NCI-H1105 (cell line): ENCODE measurements at regions not wholly inside any gene's neighbourhood (a gene's known extent, or its start where the extent isn't known, plus 50 kb on each side); places are given as distances from the start of the nearest gene placed in this dataset.
"Not testable (repeated sequence)": the region's sequence is repeated elsewhere in the genome, so short reads cannot be mapped to it uniquely, and the experiment has no call there.

Experiments
- DNase-seq: peaks from one replicate; lab custom pipeline; 2025; lab: John Stamatoyannopoulos, UW

DNA sequence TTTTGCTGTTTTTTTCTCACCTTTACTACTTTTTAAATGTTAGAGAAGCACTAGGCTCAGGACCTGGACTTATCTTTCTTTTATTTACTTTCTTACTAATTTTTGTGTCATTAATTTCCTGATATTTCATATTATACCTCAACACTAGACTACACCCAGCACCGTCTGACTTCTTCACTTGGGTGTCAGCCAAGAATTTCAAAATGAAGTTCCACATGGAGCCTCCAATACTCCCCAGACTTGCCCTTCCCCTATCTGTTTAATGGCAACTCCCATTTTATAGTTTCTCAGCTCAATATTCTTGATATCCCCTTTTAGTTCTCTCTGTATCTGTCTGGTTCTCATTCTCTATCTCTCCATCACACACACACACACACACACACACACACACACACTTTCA is 139.3 kb downstream of the USP22 start:
- not testable (repeated sequence) for DNase-seq

DNA sequence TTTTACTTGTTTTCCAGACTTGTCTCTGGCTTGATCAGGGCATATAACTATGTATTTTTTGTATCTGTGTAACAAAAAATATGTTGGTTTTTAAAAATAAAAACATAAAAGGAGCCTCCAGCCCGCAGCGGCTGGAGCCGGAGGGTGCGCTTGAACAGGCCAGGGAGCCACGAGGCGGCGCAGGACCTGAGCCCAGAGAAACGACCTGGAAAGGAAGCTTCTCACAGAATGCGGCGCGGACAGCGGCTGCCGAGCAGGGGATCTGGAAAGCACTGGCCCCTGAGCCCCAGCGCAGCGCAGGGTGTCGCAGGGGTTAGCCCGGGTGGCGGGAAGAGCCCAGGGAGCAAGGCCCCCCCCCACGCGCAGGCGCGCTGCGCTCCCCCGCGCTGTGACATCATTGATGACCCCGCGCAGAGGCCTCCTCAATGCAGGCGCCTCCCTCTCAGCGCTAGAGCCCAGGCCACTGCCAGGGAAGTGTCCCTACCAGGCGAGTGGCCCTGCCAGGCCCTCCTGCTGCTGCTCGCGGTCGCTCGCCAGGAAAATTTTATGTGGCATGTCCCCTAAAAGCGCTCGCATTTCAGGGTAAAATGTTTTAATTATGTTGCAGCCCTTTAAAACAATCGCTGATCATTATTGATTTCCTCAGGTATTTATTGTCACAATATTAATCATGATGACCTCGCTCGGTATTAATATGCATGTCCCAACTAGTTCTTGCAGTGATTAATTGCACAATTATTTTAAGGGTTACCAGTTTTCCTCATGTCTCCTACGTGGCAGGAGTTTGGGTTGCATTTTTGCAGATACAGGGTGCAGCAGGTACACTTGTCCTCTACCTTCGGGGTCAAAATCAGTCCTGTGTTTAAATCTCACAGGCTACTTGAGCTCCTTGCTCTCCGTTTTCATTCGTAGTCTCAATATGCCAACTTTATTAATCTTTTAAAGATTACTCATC is 134.2 kb downstream of the USP22 start:
- no peak for DNase-seq

DNA sequence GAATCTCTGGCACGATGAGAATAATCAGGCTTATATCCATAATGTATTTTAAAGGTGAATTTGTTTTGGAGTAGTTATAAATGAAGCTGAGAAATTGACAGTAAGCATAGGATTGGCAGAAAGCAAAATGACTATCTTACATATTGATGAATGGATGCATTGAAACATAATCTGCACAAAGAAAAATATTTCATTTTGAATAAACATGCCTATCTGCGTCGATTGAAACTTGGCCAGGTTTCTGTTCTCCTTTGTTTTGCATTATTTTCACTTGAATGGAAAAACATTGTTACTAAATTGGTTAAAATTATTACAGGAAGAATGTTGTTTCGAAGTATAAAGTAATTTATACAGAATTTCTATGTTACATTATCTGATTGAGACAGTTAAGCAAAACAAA is 128.2 kb downstream of the USP22 start:
- no peak for DNase-seq

DNA sequence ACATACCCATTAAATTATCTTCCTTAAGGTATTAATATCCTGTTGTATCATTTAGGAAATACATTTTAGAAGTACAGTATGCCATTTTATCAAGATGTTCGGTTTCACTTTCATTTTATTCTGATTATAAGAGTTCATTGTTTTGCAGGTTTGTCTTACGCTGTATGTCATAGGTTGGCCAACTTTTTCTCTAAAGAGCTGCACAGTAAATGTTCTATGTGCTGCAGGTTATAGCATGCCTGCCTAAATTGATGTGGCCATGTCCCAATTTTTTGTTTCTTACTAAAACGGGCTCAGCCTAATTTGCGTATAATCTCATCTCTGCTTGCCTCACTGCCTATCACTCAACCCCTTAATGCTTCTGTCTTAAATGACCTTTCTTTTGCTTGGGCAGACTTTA is 126.4 kb downstream of the USP22 start:
- DNase-seq: no peak

GRCh38 chr17:20917610-20918306 is 125.1 kb downstream of the USP22 start:
- not testable (repeated sequence) for DNase-seq

DNA sequence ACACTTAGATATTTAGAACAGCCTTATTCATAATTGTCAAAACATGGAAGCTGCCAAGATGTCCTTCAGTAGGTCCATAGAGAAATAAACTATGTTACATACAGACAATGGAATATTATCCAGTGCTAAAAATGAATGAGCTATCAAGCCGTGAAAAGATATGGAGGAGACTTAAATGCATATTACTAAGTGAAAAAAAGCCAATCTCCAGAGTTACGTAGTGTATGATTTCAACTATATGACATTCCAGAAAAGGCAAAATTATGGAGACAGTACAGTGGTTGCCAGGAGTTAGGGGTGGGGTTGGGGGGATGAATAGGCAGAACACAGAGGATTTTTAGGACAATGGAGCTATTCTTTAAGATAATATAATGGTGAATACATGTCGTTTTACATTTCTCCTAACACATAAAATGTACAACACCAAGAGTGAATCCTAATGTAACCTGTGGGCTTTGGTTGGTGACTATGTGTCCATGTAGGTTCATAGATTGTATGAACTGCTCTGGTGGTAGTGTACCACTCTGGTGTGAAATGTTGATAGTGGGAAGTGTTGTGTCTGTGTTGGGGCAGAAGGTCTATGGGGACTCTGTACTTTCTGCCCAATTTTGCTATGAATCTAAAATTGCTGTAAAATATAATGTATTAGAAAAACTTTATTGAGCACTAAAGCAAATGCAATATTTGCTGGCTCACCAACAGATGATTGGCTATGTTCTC is 122.6 kb downstream of the USP22 start:
- no peak for DNase-seq

DNA sequence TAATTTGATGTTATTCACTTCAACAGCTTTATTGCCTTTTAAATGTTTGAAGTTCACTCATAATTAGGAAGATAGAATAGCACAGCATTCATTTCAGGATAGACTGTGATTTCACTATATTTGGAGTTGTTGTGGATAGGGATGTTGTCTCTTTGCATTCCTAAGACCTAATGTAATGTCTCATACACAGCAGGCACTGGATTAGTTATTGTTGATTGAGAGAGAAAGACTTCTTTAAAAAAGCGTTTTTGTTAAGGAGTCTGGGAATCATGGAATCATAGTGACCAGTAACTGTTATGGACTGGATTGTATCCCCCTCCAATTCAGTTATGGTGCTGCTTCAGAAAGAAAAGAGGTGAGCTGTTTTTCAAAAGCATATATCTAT is 122.0 kb downstream of the USP22 start:
- no peak for DNase-seq

DNA sequence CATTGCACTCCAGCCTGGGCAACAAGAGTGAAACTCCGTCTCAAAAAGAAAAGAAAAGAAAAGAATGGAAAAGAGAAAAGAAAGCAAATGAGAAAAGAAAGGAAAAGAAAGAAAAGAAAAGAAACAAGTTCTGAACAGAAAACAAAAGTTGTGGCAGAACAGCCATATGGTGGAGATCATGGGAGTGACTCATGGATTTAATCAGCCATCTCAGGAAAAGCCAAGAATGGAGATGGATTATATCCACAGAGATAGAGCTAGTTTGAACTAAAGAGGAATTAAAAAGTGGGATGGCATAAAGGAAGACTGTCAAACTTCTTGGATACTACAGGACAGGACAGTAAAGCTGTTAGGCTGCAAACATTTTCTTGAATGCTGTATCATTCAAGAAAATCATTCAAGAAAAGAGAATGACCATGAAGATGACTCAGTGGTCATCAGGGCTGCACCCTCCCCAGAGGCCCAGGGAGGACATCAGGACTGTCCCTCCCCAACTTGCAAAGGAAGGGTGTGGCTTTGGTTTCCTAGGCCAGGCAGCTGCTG is 120.6 kb downstream of the USP22 start:
- DNase-seq: no peak

- DNase-seq: no peak
Observed at GRCh38 chr17:20924306-20924705, 118.5 kb downstream of the USP22 start.

DNA sequence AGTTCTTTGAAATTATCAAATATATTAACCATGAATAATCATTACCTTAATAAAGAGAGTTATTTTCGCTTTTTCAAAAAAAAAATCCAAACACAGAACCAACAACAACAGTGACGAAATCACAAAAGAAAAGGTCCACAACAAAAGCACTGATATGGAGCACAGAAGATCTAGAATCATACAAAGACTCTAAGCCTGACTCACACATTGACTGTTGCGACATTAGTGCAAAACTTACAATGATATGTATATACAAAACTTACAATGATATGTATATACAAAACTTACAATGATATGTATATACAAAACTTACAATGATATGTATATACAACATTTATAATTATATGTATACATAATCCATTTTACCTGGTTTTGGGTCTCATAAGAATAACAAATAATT is 117.7 kb downstream of the USP22 start:
- no peak for DNase-seq

- no peak for DNase-seq
Observed at GRCh38 chr17:20925954-20926353, 116.9 kb downstream of the USP22 start.

DNA sequence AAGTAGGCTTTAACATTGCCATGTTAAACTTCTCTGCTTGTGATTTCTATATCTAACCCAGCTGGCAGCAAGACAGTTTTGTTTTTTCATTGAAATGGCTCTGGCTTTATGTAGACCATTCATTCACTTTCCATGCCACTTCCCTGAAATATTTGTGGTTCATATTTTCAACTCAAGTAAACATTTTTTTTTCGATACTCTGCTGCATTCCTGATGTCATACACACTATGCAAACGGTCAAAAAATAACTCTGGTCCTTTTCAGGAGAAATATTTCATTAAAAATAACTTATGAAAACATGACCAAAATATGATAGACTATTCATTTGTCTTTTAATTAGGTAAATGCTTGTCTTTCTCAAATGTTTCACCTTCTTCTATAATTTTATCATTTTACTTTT is 116.3 kb downstream of the USP22 start:
- DNase-seq: no peak

DNA sequence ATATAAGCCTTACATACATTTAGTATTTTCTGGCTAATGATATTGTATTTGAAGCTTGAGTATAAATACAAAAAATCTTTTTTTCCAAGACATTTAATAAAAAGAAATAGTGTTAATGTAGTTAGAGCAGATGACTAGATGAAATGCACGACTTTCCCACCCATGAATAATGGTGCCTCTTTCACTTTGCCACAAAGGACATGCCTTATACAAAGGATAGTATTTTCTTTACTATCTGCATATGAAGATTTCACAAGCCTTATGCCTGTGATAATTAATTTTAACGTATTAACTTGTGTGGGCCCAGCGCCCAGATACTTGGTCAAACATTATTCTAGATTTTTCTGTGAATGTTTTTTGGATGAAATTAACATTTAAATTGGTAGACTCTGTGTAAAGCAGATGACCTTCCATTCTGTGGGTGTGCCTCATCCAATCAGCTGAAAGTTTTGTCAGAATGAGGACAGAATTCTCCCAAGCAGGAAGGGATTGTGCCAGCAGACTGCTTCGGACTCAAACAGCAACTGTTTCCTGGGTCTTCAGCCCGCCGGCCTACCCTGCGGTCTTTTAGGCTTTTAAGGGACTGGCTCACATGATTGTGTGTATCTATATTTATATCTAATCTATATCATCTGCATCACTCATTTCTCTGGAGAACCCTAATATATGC is 115.4 kb downstream of the USP22 start:
- DNase-seq: no peak

DNA sequence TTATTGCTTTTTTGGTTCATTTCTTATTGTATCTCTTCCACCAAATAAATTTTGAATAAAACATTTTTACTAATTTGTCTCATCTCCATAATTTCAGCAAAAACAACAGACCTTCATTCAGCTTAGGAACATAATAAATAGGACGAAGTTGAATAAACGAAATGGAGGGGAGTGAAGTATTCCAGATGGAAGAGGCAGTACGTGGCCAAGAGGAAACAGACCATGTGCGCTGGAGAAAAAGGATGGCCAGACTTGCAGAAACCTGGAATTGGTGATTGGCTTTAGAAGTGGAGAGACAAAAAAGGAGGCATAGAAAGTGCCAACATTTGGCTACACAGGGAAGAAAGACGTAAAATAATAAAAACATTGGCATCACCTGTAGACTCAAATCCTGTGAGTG is 113.5 kb downstream of the USP22 start:
- no peak for DNase-seq

- no peak for DNase-seq
Observed at GRCh38 chr17:20930081-20930760, 112.6 kb downstream of the USP22 start.

- DNase-seq: not testable (repeated sequence)
Observed at GRCh38 chr17:20933040-20933439, 109.8 kb downstream of the USP22 start.

GRCh38 chr17:20934288-20934687 is 108.5 kb downstream of the USP22 start:
- no peak for DNase-seq

GRCh38 chr17:20935740-20936139 is 107.1 kb downstream of the USP22 start:
- no peak for DNase-seq

- DNase-seq: no peak
Observed at GRCh38 chr17:20938244-20938643, 104.6 kb downstream of the USP22 start.

DNA sequence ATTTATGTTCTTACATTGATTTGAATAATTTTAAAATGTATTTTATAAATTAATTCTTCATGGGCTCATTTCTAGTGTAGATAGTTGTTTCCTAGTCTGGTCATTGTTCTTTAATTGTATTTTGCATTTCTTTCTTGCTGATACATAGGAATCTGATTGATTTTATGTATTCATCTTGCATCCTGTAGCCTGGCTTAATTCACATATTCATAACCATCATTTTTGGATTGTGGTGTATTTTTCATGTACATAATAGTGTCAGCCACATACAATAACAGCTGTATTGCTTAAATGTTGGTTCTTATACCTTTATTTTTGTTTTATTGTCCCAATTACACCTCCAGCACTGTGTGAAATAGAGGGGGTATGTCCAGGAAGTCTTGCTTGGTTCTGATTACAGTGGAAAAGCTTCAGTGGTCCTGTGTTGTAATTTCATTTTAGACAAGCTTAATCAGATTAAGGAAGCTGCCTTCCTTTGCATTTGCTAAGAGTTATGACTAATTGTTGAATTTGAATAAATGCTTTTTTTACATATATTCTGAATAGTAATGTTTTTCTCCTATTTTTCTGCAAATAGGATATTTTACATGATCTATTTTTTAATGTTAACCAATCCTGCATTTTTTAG is 103.7 kb downstream of the USP22 start:
- DNase-seq: no peak

DNA sequence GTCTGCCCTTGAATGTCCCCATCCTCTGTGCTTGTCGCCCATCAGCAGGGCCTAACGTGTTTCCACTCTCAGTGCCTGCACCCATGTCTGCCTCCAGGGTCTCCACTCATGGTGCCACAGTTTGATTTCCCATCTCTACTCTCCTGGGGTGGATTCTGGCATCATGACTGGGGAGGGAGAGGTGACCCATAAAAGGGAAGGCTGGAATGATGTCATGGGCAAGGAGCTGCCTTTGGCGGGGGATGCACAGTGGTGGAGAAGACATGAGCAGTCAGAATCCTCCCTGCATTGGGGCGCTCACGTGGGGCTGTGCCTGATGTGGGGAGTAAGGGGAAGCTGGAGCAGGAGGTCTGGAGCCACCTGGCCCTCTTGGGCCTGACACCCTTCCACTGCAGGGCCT is 100.9 kb downstream of the USP22 start:
- no peak for DNase-seq
